Transverse colon (tissue), 4 donors: ENCODE measurements at regions not wholly inside any gene's neighbourhood (a gene's known extent, or its start where the extent isn't known, plus 50 kb on each side); places are given as distances from the start of the nearest gene placed in this dataset.

Experiments
- DNase-seq: peaks from one replicate; pipeline ENCODE4 v3.0.0-alpha.2; 2019
- H3K27ac ChIP-seq, 4 donors: fragments of 200-600 bp; sonication (generic); 2 replicates each; pipeline ENCODE4 v1.5.1; 2016 to 2018; ENCODE audit warnings: inconsistent platforms in 4 of 4
- H3K27me3 ChIP-seq: fragments of 200-600 bp; sonication (generic); 2 replicates; pipeline ENCODE4 v1.5.1; 2017; ENCODE audit warnings: inconsistent platforms
- H3K36me3 ChIP-seq, 4 donors: fragments of 200-600 bp; sonication (generic); 2 replicates each; pipeline ENCODE4 v1.5.1; 2017 to 2019; ENCODE audit warnings: inconsistent platforms in 4 of 4
- H3K4me1 ChIP-seq, 4 donors: fragments of 200-600 bp; sonication (generic); 2 replicates each; pipeline ENCODE4 v1.5.1; 2017 to 2020; ENCODE audit warnings: inconsistent platforms in 4 of 4
- H3K4me3 ChIP-seq, 4 donors: fragments of 200-600 bp; sonication (generic); 1 replicate in 1 of 4; 2 replicates in 3 of 4; pipeline versions ENCODE4 v1.5.1 to v1.6.1; 2017 to 2019; ENCODE audit warnings: inconsistent platforms in 4 of 4
- H3K9me3 ChIP-seq, 2 donors: fragments of 200-600 bp; sonication (generic); 2 replicates each; pipeline ENCODE4 v1.5.1; 2017 to 2019; ENCODE audit warnings: inconsistent platforms in 2 of 2
- EP300 ChIP-seq: sonication (generic); formaldehyde crosslinking; IDR thresholded peaks from one replicate; pipeline ENCODE4 v1.6.1; 2017; ENCODE audit warnings: antibody characterized with exemption, low read depth
- POLR2A ChIP-seq: fragments of 450-650 bp; IDR thresholded peaks from one replicate; pipeline ENCODE4 v1.6.1; 2016; ENCODE audit warnings: antibody characterized with exemption, mild to moderate bottlenecking, moderate library complexity
- POLR2AphosphoS5 ChIP-seq, 3 donors: sonication (generic); formaldehyde crosslinking; IDR thresholded peaks; one replicate each; pipeline ENCODE4 v1.6.1; 2016; ENCODE audit warnings: antibody characterized with exemption in 3 of 3
- WGBS, 2 donors: methylation state at CpG; one replicate each; pipeline ENCODE4 v1.1.5; 2018; ENCODE audit warnings: low coverage in 1 of 2; 5-methylcytosine and 5-hydroxymethylcytosine counted together
- in situ Hi-C, 4 donors: fragments of 200-750 bp; cut with MboI; loops; one replicate each; pipeline versions ENCODE4 v1.15.0 to v1.15.1; 2017; ENCODE audit warnings: low sequenced_read_pairs in 3 of 4, low pct_ligation_motif_present in 1 of 4, low pct_unique_long_range_greater_than_20kb in 1 of 4
- intact Hi-C: fragments of 100-400 bp; cut with DNase I; formaldehyde crosslinking; loops from one replicate; pipeline ENCODE4 v1.15.1; 2023; ENCODE audit warnings: low total_unique reads
- TF ChIP-seq, protein P1 (sequence below), 5 experiments: fragments of 200-600 bp in 3 of 5; fragments of 450-650 bp in 2 of 5; sonication (generic) in 3 of 5; IDR thresholded peaks; 1 replicate in 2 of 5; 2 replicates in 3 of 5; pipeline ENCODE4 v1.5.1; 2016 to 2017; ENCODE audit warnings: antibody characterized with exemption in 5 of 5, inconsistent platforms in 3 of 5, mild to moderate bottlenecking in 2 of 5, moderate library complexity in 1 of 5

DNA sequence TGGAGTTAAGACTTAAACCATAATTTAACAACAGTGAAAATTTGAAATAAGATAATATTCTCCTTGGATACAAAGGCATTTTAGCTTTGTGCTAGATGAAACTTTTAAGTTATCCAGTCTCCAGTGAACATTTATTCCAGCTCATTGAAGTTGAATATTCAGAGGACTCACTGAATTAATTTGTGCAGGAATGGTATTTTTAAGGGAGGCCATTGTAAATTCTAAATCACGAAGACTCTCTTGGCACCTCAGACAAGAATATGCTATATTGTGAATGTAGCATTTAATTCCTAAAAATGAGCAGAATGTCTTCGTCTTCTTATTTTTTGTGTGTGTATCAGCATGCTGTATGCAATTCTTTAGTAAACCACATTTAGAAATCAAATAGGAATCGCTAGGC is 731.7 kb upstream of the RAB6C start:
- Histone ChIP-seq H3K27ac (no peak overlapping the region), H3K27me3 (no peaks in the 10 kb centered on the region), H3K9me3 (no peaks in the 10 kb centered on the region), H3K36me3 (no peaks in the 10 kb centered on the region), H3K4me3 (no peak overlapping the region), H3K4me1 (no peaks in the 10 kb centered on the region)
- no peak for TF ChIP-seq POLR2AphosphoS5 (IDR thresholded peaks at IDR 0.05)
- no peak for TF ChIP-seq POLR2A
- TF ChIP-seq EP300 = no peak
- in situ Hi-C loops (no loop called here), intact Hi-C loops (no loop called here)
- DNase-seq = no peak
- WGBS, 2 donors = 77 to 85% methylated on average over 3 of the region's 3 CpGs

DNA sequence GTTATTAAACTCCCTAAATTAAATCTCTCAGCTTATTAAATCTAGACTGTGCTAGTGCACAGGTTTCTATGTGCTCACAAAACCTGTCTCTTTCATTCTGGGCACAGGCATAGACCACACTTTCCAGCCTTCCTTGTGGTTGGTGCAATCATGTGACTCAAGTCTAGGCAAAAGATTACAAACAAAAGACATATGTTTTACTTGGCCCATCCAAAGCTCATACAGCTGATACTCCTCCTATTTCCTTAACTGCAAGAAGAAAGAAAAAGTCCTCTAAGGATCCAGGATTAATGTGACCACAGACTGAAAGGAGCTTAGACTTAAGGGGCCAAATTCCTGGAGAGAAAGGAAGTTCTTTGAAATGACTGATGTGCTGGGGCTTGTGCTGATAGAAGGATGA is 731.3 kb upstream of the RAB6C start:
- intact Hi-C loops = no loop called here
- no peaks in the 10 kb centered on the region for H3K9me3 ChIP-seq
- H3K4me3 ChIP-seq = no peak overlapping the region
- H3K27me3 ChIP-seq = no peaks in the 10 kb centered on the region
- no peak overlapping the region for H3K27ac ChIP-seq
- H3K36me3 ChIP-seq = no peaks in the 10 kb centered on the region
- no peak for DNase-seq
- TF ChIP-seq EP300 (no peak), POLR2AphosphoS5 (IDR thresholded peaks at IDR 0.05) (no peak), POLR2A (no peak)
- TF ChIP-seq, protein P1, sequence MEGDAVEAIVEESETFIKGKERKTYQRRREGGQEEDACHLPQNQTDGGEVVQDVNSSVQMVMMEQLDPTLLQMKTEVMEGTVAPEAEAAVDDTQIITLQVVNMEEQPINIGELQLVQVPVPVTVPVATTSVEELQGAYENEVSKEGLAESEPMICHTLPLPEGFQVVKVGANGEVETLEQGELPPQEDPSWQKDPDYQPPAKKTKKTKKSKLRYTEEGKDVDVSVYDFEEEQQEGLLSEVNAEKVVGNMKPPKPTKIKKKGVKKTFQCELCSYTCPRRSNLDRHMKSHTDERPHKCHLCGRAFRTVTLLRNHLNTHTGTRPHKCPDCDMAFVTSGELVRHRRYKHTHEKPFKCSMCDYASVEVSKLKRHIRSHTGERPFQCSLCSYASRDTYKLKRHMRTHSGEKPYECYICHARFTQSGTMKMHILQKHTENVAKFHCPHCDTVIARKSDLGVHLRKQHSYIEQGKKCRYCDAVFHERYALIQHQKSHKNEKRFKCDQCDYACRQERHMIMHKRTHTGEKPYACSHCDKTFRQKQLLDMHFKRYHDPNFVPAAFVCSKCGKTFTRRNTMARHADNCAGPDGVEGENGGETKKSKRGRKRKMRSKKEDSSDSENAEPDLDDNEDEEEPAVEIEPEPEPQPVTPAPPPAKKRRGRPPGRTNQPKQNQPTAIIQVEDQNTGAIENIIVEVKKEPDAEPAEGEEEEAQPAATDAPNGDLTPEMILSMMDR (IDR thresholded peaks at IDR 0.05) = no peak
- in situ Hi-C loops = no loop called here
- no peaks in the 10 kb centered on the region for H3K4me1 ChIP-seq

DNA sequence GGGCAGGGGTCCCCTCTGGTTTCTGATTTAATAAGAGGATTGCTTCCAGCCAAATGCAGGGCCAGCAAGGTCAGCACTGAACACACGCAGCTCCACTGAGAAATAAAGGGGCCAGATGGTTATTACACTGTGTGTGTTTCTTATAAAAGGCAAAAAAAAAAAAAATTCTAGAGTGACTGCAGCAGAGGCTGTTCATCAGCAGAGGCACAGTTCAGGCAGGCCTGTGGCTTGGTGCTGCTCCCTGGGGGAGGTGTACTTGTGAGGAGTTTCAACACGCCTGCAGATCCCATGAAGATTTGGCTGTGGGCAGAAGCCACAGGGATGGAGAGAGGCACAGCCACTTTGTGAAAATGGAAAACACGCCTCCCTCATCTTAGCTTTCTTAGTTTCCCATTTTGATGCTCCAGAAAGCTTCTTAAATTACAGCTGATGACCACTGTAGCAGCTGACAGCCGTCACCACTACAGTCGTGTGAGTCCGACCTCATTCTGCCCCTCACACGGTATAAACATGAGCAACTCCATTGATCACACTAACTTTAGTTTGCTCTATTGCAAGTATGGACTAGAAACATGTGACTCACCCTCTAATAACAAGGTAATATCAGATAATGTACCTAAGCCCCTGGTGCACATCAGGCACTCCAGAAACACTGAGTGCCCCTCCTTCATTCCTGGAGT is 726.5 kb upstream of the RAB6C start:
- intact Hi-C loops (no loop called here), in situ Hi-C loops (no loop called here)
- Histone ChIP-seq H3K4me3 (no peak overlapping the region), H3K27me3 (no peaks in the 10 kb centered on the region), H3K27ac (no peak overlapping the region), H3K4me1 (no peaks in the 10 kb centered on the region), H3K9me3 (no peaks in the 10 kb centered on the region), H3K36me3 (no peaks in the 10 kb centered on the region)
- TF ChIP-seq, protein P1 (IDR thresholded peaks at IDR 0.05) = no peak
- TF ChIP-seq POLR2AphosphoS5 (IDR thresholded peaks at IDR 0.05) (no peak), EP300 (no peak)
- 70 to 79% methylated on average over 7 of the region's 7 CpGs for WGBS, 2 donors
- DNase-seq = no peak

GRCh38 chr2:129253461-129253812 is 726.0 kb upstream of the RAB6C start:
- Histone ChIP-seq H3K4me1 (no peaks in the 10 kb centered on the region), H3K9me3 (peaks cover 0 to 2% of the 10 kb centered on the region in 2 donors), H3K36me3 (no peaks in the 10 kb centered on the region), H3K4me3 (no peak overlapping the region), H3K27ac (no peak overlapping the region), H3K27me3 (no peaks in the 10 kb centered on the region)
- in situ Hi-C loops = no loop called here
- DNase-seq = no peak
- TF ChIP-seq EP300 = no peak
- TF ChIP-seq POLR2AphosphoS5 (IDR thresholded peaks at IDR 0.05) = no peak
- no peak for TF ChIP-seq POLR2A
- TF ChIP-seq, protein P1 (IDR thresholded peaks at IDR 0.05) = no peak
- intact Hi-C loops = no loop called here
- 25 to 76% methylated on average over 1 to 5 of the region's 5 CpGs for WGBS, 2 donors

GRCh38 chr2:129254718-129255117 is 724.7 kb upstream of the RAB6C start:
- TF ChIP-seq, protein P1 (IDR thresholded peaks at IDR 0.05) = no peak
- TF ChIP-seq POLR2AphosphoS5 (IDR thresholded peaks at IDR 0.05) (no peak), POLR2A (no peak)
- Histone ChIP-seq H3K27me3 (no peaks in the 10 kb centered on the region), H3K4me3 (no peak overlapping the region), H3K9me3 (peaks cover 5 to 12% of the 10 kb centered on the region in 2 donors), H3K27ac (no peak overlapping the region), H3K36me3 (no peaks in the 10 kb centered on the region), H3K4me1 (no peaks in the 10 kb centered on the region)
- WGBS, 2 donors = 78 to 89% methylated on average over 3 to 5 of the region's 5 CpGs
- no peak for DNase-seq
- in situ Hi-C loops = no loop called here
- intact Hi-C loops = no loop called here
